HG02885 (cell line): ENCODE measurements at regions not wholly inside any gene's neighbourhood (a gene's known extent, or its start where the extent isn't known, plus 50 kb on each side); places are given as distances from the start of the nearest gene placed in this dataset.
"Not testable (repeated sequence)": the region's sequence is repeated elsewhere in the genome, so short reads cannot be mapped to it uniquely, and the experiment has no call there.

Experiments used
- ATAC-seq: cut with Tn5 transposase; IDR thresholded peaks from one replicate; pipeline ENCODE4 v1.9.1; 2021; ENCODE audit warnings: mild to moderate bottlenecking; ENCODE audit not compliant: unreplicated experiment, poor library complexity

DNA sequence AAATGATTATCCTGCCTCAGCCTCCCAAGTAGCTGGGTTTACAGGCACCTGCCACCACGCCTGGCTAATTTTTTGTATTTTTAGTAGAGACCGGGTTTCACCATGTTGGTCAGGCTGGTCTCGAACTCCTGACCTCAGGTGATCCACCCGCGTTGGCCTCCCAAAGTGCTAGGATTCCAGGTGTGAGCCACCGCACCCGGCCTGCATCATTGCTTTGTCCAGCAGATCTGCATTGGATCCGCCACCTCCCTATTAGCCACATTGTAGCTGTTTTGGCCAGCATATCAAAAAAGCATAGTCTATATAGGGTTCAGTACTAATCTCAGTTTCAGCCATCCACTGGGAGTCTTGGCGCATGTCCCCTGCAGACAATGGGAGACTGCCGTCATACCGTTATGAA lies 194.6 kb upstream of the SHH start:
- ATAC-seq, result not testable (repeated sequence)

- no peak for ATAC-seq
Measured at GRCh38 chr7:156006024-156006423, 193.8 kb upstream of the SHH start.

DNA sequence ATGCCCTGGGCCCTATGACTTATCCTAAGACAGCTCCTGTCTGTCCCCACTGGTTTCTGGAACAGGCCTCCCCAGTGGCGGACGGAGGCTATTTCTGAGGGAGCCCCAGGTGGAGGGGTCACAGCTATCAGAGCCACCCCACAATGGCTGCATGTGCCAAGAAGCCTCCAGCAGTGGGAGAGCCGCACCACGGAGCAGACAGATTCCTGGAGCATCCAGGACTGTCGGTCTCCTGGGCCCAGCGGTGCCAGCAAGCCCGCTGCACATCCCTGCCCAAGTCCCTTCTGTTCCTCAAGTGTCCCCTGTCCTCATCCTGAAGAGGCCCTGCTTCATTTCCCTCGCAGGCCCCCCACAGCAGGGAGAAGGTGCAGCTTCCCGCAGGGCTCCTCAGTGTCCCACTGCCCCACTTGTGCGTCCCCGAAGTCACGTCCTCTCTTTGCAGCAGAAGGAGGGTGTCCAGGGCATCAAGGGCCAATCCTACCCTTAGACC lies 193.0 kb upstream of the SHH start:
- no peak for ATAC-seq

GRCh38 chr7:156004265-156005201 lies 192.3 kb upstream of the SHH start:
- no peak for ATAC-seq

DNA sequence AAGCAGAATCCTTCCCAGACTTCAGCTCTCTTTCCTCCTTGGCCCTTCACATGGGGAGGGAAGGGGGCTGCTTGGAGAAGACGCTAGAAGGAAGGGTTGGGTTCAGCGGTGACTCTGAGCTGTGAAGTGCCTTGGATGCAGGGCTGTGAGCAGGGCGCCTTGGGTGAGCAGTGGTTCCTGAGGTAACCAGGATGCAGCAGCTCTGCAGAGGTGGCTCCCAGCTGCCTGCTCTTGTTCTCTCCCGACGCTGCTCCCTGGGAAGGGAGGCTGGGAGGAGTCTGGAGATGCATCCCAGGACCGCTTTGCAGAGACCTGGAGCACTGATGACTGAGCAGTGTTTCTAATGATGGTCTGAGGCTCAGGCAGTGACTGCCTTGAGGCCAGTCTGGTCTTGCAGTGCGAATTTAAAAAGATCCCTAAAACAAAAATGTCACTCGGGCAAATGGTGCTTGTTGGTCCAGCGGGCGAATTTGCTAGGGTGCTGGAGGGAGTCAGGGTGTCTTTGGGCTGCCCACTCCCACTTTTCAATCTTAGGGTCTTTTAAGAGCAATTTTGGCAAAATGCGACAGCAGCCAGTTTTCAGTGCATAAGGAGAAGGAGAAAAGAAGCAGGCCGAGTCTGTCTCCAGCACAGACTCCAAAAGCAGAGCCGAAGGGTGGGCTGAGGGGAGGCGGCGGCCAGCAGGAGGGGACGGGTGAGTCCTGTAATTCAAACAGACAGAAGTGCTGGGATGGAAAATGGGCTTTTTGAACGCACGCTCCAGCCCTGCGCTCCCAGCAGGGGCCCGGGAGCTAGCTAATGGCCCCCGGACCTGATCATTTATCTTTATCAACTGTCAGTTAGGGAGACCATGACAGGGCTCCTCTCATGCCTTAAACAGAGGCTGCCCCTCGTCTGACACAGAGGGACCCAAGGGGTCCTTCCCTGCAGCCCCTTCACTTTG lies 191.2 kb upstream of the SHH start:
- ATAC-seq, result no peak

GRCh38 chr7:156002362-156003066 lies 190.3 kb upstream of the SHH start:
- no peak for ATAC-seq

DNA sequence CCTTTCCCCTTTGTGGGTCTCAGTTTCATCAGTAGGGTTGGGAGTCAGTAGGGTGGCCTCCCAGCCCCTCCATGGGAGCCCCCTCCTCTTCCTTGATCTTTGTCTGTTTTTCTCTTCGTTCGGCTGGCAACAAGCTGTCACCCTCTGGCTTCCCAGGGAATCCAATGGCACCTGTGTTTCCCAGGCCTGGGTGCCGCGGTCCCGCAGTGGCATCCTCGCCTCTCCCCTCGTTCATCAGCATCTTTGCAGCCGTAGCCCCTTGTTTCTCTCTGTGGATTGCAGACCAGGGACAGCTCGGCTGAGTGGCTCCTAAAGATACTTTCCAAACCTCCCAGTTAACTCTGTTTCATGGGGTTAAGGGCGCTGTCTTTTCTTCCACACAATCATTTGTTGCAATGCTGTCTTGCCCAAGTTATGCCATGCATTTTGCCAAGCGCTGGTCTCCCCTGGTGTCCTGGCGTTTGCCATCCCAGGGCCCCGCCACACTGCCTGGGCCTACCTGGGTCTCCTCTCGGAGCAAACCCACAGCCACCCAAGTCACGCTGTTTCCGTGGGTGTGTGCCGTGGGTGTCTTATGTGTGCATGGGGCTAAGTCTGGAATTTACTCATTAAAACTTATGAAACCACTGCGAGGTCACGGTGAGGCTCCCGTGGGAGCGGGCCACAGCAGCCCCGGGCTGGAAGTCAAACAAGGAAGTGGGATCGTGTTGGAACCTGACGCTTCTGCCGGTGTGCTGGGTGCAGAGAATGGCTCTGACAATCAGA lies 189.4 kb upstream of the SHH start:
- ATAC-seq, result no peak

DNA sequence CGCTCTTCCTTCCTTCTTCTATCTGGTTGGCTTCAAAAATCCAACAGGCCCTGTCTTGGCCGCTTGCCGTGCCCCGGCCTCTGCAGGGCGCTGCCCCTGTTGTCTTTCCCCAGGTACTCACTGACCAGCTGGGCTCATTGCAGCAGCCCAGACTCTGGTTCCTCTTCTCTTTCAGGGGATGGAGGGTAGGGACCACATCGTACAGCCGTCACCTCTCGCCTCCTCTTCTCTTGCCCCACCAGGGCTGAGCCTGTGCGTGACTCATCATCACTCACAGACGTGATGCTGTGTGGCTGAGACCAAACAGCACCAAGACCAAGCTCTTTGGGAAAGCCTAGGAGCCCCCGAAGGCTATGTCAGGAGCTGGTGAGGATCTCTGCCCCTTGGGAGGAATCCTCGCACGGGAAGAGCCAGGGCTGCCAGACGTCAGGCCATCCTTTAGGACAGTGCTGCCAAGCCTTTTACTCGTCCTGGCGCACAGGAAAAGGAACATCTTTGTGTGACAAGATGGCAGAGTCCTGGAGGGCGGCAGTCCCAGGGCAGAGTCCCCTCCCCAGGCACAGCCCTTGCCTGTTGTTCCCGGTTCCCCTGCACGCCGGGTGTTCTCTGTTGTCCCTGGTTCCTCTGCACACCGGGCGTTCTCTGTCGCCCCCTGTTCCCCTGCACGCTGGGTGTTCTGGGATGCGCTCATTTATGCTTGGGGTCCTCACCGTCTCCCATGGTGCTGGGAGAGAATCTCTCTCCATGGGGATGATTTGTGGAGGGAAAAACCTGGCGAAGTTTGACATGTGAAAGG lies 188.5 kb upstream of the SHH start:
- ATAC-seq, result no peak

- no peak for ATAC-seq
Measured at GRCh38 chr7:155999631-156000489, 187.6 kb upstream of the SHH start.

GRCh38 chr7:155998766-155999630 lies 186.7 kb upstream of the SHH start:
- no peak for ATAC-seq

DNA sequence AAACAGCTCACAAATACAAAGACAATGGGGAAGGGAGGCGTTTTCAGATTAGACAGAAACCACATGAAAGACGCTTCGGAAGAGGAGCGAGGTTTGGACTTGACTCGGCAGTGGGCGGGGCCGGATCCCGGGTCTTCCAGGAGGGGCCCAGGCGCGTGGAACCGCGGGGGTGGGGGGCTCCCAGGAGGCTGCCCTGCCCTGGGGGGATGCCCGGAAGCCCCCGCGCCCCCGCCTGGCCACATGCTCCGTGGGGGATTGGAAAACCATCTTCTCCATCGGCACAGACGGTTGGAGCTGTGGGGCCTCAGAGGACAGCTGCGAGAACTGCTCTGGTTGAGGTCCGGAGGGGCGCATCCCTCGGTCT lies 186.0 kb upstream of the SHH start:
- no peak for ATAC-seq

- no peak for ATAC-seq
Measured at GRCh38 chr7:155997431-155998327, 185.4 kb upstream of the SHH start.

GRCh38 chr7:155996718-155997280 lies 184.5 kb upstream of the SHH start:
- no peak for ATAC-seq

DNA sequence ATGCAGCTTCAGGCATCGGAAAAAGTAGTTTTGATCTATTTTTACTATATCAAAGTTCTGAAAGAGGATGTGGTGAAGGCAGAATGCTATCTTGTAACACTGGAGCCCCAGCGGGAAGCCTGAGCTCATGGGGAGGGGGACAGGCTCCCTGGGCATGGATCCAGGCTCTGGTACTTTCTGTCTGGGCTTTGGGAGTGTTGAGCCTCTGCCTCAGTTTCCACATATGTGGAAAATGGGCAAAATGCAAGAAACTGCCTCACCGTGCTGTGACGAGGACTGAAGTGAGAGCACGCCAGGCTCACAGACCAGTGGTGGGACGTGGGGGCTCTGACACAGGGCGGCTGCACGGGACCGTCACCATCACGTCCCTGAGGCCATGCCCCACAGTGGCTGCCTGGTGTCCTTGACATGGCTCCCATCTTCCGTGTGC lies 182.9 kb upstream of the SHH start:
- no peak for ATAC-seq

- ATAC-seq, result no peak
Measured at GRCh38 chr7:155994279-155994811, 182.1 kb upstream of the SHH start.
